ENCODE measurements at regions not wholly inside any gene's neighbourhood (a gene's known extent, or its start where the extent isn't known, plus 50 kb on each side); places are given as distances from the start of the nearest gene placed in this dataset.
A peak's percentile ranks its signal among the peaks of the same experiment; 100 is the strongest.

DNA sequence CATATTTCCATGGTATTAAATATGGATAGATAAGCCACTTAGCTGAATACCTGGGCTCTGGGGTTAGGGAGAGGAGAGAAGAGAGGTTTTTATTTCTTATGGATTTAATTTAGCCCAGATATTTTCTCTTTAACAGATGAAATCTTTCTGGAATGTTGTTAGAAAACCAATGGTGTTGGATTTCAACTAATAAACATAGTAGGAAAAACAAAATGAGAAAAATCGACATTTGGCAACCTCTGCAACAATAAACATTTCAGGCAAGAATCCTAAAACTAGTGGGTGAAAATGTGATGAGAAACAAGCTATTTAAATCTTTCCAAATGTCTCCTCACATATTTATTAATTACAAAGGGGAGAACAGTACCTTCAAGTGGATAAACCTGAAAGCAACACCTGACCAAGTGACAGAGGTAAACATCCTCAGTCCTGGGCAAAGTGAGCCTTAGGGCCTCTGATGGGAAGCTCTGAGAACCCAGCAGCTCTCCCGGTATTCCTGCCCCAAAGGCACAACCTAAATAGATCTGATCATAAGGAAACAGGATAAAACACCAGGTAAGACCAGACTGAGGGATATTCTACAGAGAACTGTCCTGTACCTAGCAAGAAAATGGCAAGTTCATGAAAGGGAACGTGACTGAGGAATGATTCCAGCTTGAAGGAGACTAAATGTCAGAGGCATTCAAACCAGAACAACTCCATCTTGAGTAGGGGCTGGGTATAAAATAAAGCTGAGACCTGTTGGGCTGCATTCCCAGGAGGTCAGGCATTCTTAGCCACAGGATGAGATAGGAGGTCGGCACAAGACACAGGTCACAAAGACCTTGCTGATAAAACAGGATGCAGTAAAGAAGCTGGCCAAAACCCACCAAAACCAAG lies 163.7 kb downstream of the ESM1 start:
- Mint-ChIP-seq H3K27ac (ENCODE audit: unreplicated experiment) (peak overlapping the region; percentile 73), H3K4me3 (ENCODE audit: unreplicated experiment) (no peak overlapping the region), H3K9me3 (ENCODE audit: unreplicated experiment) (peaks cover 12% of the 10 kb centered on the region), H3K36me3 (ENCODE audit: insufficient read depth, unreplicated experiment) (no peaks in the 10 kb centered on the region), H3K4me1 (ENCODE audit: low read depth, unreplicated experiment) (peaks cover 11% of the 10 kb centered on the region), H3K27me3 (ENCODE audit: insufficient read depth, unreplicated experiment) (no peaks in the 10 kb centered on the region)
- POLR2A ChIA-PET: no interaction called here
- CTCF ChIA-PET: interaction anchor here (0.6 kb wide), 1 partner anchor 71 kb away, joined by 8 read pairs; no protein-coding TSS in a partner anchor
- intact Hi-C loops (cut with micrococcal nuclease; ENCODE audit: unreplicated experiment): no loop called here
- no peaks in the 10 kb centered on the region for H3K27me3 ChIP-seq (replicated peaks; ENCODE audit: control insufficient read depth, insufficient read depth, low read length)
- BruUV-seq (replicated peaks): no TSS peak
- H3K9me3 ChIP-seq: peaks cover 11% of the 10 kb centered on the region; the same call in 1 of the 2 replicates
- TF ChIP-seq CTCF (IDR thresholded peaks at IDR 0.05; ENCODE audit: insufficient read depth in 1 of 2, low read depth in 1 of 2, low read length in 1 of 2, severe bottlenecking in 1 of 2, unreplicated experiment in 1 of 2): no peak
- H3K36me3 ChIP-seq (ENCODE audit: control insufficient read depth, insufficient read depth, low read length): no peaks in the 10 kb centered on the region
- peaks cover 22% of the 10 kb centered on the region for H3K4me1 ChIP-seq
- DNase-seq: peak; percentile 53 to 75
- H3K4me3 ChIP-seq (ENCODE audit: low read depth, low read length): no peak overlapping the region

DNA sequence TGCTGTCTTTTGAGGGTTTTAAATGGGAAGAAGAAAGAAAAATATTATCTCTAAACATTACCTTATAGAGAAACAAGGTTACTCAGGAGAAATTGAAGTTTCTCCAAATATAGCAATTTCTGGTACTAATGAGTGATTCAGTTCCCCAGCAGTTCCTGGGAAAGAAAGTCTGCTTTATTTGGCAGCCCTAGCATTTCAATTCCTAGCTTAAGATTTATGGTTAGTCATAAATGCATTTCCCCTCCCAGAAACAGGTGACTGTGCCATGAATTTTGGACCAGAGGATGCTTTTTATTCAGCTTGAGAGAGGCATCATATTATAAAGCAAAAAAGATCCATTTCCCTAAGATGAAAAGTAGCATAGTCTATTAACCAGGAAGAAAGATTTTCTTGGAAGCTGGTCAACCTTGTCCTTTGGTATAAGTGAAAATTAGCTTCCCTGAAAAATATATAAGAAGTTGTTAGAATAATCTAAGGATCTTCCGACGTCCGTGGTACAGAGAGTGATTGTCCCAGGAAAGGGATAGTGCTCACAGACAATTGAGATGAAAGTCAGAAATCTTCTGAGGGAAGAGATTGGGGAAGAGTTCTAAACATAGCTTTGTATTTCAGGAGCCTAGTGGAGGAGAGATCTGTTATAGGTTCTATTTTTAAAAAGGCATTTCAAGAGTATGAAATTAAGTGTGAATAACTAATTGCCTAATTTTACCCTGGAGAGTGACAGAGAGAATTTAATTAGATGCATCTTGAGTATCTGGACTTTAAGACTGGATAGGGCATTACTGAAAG lies 164.9 kb downstream of the ESM1 start:
- no peaks in the 10 kb centered on the region for H3K36me3 ChIP-seq (ENCODE audit: control insufficient read depth, insufficient read depth, low read length)
- Mint-ChIP-seq H3K36me3 (ENCODE audit: insufficient read depth, unreplicated experiment) (no peaks in the 10 kb centered on the region), H3K27me3 (ENCODE audit: insufficient read depth, unreplicated experiment) (peaks cover 4% of the 10 kb centered on the region), H3K9me3 (ENCODE audit: unreplicated experiment) (peaks cover 19% of the 10 kb centered on the region), H3K4me1 (ENCODE audit: low read depth, unreplicated experiment) (peaks cover 11% of the 10 kb centered on the region), H3K27ac (ENCODE audit: unreplicated experiment) (peak overlapping the region; percentile 22), H3K4me3 (ENCODE audit: unreplicated experiment) (no peak overlapping the region)
- ChIA-PET CTCF (no interaction called here), POLR2A (no interaction called here)
- H3K4me1 ChIP-seq: peaks cover 22% of the 10 kb centered on the region
- no peaks in the 10 kb centered on the region for H3K27me3 ChIP-seq (replicated peaks; ENCODE audit: control insufficient read depth, insufficient read depth, low read length)
- peaks cover 11% of the 10 kb centered on the region; the same call in 1 of the 2 replicates for H3K9me3 ChIP-seq
- no peak overlapping the region for H3K4me3 ChIP-seq (ENCODE audit: low read depth, low read length)
- BruUV-seq (replicated peaks): no TSS peak
- TF ChIP-seq CTCF (IDR thresholded peaks at IDR 0.05; ENCODE audit: insufficient read depth in 1 of 2, low read depth in 1 of 2, low read length in 1 of 2, severe bottlenecking in 1 of 2, unreplicated experiment in 1 of 2): no peak
- intact Hi-C loops (cut with micrococcal nuclease; ENCODE audit: unreplicated experiment): no loop called here
- no peak for DNase-seq

GRCh38 chr5:54807421-54807820 lies 178.0 kb downstream of the ESM1 start:
- TF ChIP-seq CTCF (IDR thresholded peaks at IDR 0.05; ENCODE audit: insufficient read depth in 1 of 2, low read depth in 1 of 2, low read length in 1 of 2, severe bottlenecking in 1 of 2, unreplicated experiment in 1 of 2): no peak
- H3K27me3 ChIP-seq (replicated peaks; ENCODE audit: control insufficient read depth, insufficient read depth, low read length): no peaks in the 10 kb centered on the region
- peaks cover 14% of the 10 kb centered on the region for H3K9me3 Mint-ChIP-seq (ENCODE audit: unreplicated experiment)
- no peak overlapping the region for H3K4me3 ChIP-seq (ENCODE audit: low read depth, low read length)
- ChIA-PET CTCF (no interaction called here), POLR2A (no interaction called here)
- no peaks in the 10 kb centered on the region for H3K36me3 ChIP-seq (ENCODE audit: control insufficient read depth, insufficient read depth, low read length)
- no TSS peak for BruUV-seq (replicated peaks)
- intact Hi-C loops (cut with micrococcal nuclease; ENCODE audit: unreplicated experiment): no loop called here
- no peaks in the 10 kb centered on the region for H3K36me3 Mint-ChIP-seq (ENCODE audit: insufficient read depth, unreplicated experiment)
- peaks cover 3% of the 10 kb centered on the region for H3K27me3 Mint-ChIP-seq (ENCODE audit: insufficient read depth, unreplicated experiment)
- no peak for DNase-seq
- H3K9me3 ChIP-seq: peaks cover 7% of the 10 kb centered on the region
- peaks cover 7% of the 10 kb centered on the region; the same call in 1 of the 2 replicates for H3K4me1 ChIP-seq
- peak overlapping the region; percentile 38 for H3K27ac Mint-ChIP-seq (ENCODE audit: unreplicated experiment)
- H3K4me1 Mint-ChIP-seq (ENCODE audit: low read depth, unreplicated experiment): no peaks in the 10 kb centered on the region
- no peak overlapping the region for H3K4me3 Mint-ChIP-seq (ENCODE audit: unreplicated experiment)
